KOPT-K1 (cell line): ENCODE measurements at regions not wholly inside any gene's neighbourhood (a gene's known extent, or its start where the extent isn't known, plus 50 kb on each side); places are given as distances from the start of the nearest gene placed in this dataset.

Experiments
- H3K27ac ChIP-seq: fragments of 200-600 bp; sonication (generic); 2 replicates; pipeline ENCODE4 v1.5.1; 2016; ENCODE audit warnings: antibody characterized with exemption, mild to moderate bottlenecking, low read depth, low read length; ENCODE audit not compliant: poor library complexity, severe bottlenecking
- H3K36me3 ChIP-seq: fragments of 200-600 bp; sonication (generic); 2 replicates; pipeline ENCODE4 v1.5.1; 2017; ENCODE audit warnings: antibody characterized with exemption, mild to moderate bottlenecking, low read length, moderate library complexity; ENCODE audit not compliant: insufficient read depth
- H3K9me3 ChIP-seq: fragments of 200-600 bp; sonication (generic); 2 replicates; pipeline ENCODE4 v1.5.1; 2017; ENCODE audit warnings: antibody characterized with exemption, low read length, mild to moderate bottlenecking; ENCODE audit not compliant: insufficient read depth, poor library complexity, severe bottlenecking

- H3K27ac ChIP-seq = no peak overlapping the region
- H3K9me3 ChIP-seq = no peaks in the 10 kb centered on the region
- H3K36me3 ChIP-seq = no peaks in the 10 kb centered on the region
Observed at GRCh38 chr2:41865263-41865662, 182.6 kb upstream of the PKDCC start.

GRCh38 chr2:41867553-41867952 is 180.3 kb upstream of the PKDCC start:
- no peaks in the 10 kb centered on the region for H3K9me3 ChIP-seq
- no peaks in the 10 kb centered on the region for H3K36me3 ChIP-seq
- no peak overlapping the region for H3K27ac ChIP-seq

DNA sequence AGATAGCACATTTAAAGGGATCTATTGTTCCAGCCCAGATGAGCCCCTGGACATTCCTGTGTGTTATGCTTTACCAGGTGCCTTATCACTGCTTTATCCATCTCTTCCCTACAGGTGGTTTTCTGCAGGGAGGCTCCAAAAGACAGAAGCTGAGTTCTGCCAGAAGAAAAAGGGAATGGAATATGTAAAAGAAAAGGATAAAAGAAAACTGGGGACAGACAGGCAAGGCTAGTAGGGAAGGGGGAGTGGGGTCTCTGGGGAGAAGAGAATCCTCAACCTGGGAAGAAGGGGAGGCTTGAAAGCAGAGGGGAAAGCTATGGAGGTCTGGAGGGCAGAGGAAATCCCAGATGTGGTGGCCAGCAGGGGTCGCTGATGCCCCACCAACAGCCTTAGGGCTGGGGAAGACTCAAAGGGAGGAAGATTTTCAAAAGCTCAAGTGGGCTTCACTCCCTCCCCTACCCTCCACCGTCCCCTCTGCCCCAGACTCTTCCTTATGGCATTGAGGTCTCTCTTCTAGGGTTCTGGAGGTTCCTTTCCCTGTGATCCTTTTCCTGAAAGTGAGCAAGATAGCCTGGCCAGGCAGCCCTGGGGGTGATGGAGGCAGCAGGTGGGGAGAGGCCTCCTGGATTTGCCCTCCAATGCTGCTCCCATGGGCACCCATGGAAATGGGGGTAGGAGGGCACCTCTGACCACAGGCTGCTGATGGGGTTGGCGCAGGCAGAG is 178.1 kb upstream of the PKDCC start:
- H3K36me3 ChIP-seq = no peaks in the 10 kb centered on the region
- no peak overlapping the region for H3K27ac ChIP-seq
- H3K9me3 ChIP-seq = no peaks in the 10 kb centered on the region

GRCh38 chr2:41870265-41870585 is 177.6 kb upstream of the PKDCC start:
- H3K27ac ChIP-seq = no peak overlapping the region
- no peaks in the 10 kb centered on the region for H3K9me3 ChIP-seq

DNA sequence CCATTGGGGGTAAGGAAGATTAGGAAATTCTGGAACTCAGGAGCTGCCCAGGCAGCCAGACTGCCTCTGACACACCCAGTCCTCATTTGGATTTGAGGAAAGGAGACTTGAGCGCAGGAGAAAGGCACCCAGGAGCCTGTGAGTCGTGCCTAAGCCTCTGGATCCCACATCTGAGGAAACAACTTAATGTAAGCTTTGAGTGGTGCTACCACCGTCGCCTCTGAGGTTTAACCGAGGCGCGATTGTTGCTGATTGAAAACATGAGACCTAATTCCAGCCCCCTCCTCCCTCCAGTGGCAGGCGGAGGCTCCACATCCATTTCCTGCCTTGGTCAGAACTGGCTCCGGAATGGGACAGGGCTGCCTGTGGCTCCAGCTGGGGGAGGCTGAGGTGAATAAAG is 176.7 kb upstream of the PKDCC start:
- Histone ChIP-seq H3K9me3 (no peaks in the 10 kb centered on the region), H3K36me3 (no peaks in the 10 kb centered on the region), H3K27ac (no peak overlapping the region)

More at GRCh38 chr2:41870265-41870585, 177.6 kb upstream of the PKDCC start:
- H3K36me3 ChIP-seq = no peaks in the 10 kb centered on the region

DNA sequence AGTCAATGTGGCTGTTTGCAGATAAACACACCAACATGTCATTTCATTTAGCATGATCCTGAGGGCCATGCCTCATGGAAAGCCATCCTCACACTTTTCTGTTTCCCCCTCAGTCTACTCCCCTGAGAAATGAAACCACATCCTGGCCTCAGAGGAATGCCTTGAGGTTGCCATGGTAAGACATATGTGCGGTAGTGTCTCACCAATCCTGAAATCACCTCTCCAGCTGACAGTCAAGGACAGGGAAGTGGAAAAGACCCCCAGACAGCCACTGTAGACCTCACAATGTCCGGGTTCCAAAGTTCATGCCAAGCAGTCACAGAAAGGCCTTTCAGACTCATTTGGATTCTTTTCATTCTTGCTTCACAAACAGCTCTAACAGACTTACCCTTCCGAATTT is 175.2 kb upstream of the PKDCC start:
- H3K36me3 ChIP-seq = no peaks in the 10 kb centered on the region
- no peaks in the 10 kb centered on the region for H3K9me3 ChIP-seq
- H3K27ac ChIP-seq = no peak overlapping the region

DNA sequence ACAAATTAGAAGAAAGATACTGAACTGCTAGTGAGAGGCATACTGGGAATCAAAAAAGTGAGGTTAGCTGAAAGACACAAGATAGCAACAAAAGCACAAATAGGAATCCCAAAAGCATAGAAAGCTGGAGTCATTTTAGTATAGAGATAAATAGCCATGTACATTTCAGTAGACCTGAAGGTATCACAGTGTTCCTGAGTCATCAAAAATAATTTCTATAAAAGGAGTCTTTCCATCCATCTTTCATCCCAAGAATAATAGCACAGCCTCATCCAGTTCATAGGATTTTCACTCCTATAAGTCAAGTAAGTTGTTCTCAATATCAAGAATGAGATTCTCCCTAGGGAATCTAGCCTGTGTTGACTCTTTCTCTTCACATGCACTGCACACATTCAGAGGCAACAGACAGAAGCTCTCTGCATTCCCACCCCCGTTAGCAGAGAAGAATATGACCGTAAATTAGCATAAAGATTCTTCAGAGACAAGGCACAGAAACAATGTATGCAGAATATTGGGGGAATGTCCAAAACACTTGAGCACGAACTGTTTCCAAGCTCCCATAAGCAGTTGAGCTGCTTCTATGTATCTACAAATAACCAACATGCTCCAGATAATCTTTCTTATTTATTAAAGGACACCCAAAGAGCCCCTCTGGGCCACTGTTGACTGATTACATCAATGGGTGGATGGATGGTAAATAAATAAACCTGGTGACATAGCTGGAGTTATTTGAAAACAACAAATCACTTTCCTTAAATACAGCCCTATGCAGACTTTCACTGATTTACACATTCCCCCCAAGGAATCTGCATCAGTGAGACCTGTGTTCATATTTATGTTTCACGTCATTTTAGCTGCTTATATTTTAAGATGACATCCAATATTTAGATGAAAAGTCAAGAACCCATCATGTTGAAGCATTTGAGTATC is 174.5 kb upstream of the PKDCC start:
- Histone ChIP-seq H3K27ac (no peak overlapping the region), H3K9me3 (no peaks in the 10 kb centered on the region), H3K36me3 (no peaks in the 10 kb centered on the region)

GRCh38 chr2:41877114-41877678 is 170.6 kb upstream of the PKDCC start:
- no peaks in the 10 kb centered on the region for H3K36me3 ChIP-seq
- H3K27ac ChIP-seq = no peak overlapping the region
- H3K9me3 ChIP-seq = no peaks in the 10 kb centered on the region

DNA sequence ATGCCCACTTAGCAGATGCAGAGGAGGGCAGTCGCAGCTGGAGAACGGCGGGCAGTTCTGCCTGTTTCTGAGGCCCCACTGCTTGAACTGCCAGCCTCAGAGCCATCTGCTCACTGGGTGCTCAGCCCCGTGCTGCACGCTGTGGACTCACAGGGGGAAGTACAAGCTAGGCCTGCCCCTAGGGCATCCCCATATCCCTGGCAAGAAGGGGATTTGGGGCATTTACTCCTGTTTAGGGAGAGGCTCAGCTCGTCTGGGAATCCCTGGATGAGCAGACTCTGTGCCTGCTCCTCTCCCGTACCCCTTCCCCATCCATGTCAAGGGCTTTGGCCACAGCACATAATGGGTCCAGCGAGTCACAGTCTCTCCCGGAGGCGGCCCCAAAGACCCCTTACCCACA is 169.8 kb upstream of the PKDCC start:
- Histone ChIP-seq H3K9me3 (no peaks in the 10 kb centered on the region), H3K36me3 (no peaks in the 10 kb centered on the region), H3K27ac (no peak overlapping the region)

DNA sequence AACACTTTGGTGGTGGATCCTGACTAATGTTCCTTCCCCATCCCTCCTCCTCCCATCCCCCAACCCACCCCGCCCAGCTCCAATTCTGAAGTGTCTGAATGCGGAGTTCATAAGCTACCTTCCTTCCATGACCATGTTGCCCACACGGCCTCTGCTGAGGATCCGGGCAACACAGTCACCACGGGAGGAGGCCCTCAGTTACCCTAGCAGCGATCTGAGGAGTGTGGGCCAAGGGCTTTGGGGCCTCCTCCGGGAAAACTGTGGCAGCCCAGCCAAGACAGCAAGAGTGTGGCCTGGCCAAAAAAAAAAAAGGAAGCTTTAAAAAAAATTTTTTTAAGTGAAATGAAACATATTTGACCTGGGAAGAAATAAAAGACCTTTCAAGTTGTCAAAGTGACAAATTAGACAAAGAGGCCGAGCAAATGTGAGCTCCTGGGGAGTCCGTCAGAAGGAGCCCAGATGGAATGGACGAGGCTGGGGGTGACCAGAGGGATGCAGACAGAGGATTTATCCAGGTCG is 169.0 kb upstream of the PKDCC start:
- H3K27ac ChIP-seq = no peak overlapping the region
- H3K36me3 ChIP-seq = no peaks in the 10 kb centered on the region
- H3K9me3 ChIP-seq = no peaks in the 10 kb centered on the region

- no peaks in the 10 kb centered on the region for H3K9me3 ChIP-seq
- no peak overlapping the region for H3K27ac ChIP-seq
- no peaks in the 10 kb centered on the region for H3K36me3 ChIP-seq
Observed at GRCh38 chr2:41879235-41879916, 168.4 kb upstream of the PKDCC start.

DNA sequence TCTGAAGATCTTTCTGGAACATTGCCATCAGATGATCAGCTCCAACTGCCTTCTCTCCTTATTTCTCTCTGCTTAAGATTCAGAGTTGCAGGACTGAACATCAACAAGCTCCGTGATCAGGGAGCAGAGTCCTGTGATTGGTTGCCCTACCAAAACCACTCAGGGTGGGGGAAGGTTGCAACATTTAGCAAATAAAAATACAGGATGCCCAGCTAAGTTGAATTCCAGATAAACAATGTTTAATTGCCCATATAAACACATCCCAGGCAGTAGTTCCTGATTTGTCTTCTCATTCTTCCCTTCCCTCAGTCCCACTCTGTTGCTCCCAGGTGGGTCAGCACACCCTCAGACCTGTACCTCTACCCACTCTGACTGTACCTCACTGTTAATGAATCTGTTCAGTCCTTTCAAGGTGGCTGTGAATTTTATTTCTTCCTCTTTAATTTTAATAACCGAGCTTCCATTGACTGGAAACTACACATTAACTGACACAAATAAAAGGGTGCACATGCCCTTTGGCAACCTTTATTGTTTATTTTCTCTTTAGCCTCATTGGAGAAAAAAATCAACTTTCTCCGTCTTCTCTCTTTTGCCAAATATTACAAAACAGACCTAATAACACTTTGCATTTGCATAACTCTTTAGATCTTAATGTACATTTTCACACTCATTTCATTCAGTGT is 167.1 kb upstream of the PKDCC start:
- H3K36me3 ChIP-seq = no peaks in the 10 kb centered on the region
- H3K27ac ChIP-seq = no peak overlapping the region
- no peaks in the 10 kb centered on the region for H3K9me3 ChIP-seq

- Histone ChIP-seq H3K9me3 (no peaks in the 10 kb centered on the region), H3K36me3 (no peaks in the 10 kb centered on the region), H3K27ac (no peak overlapping the region)
Observed at GRCh38 chr2:41881249-41881648, 166.6 kb upstream of the PKDCC start.

- no peak overlapping the region for H3K27ac ChIP-seq
- no peaks in the 10 kb centered on the region for H3K9me3 ChIP-seq
- H3K36me3 ChIP-seq = no peaks in the 10 kb centered on the region
Observed at GRCh38 chr2:41884718-41885117, 163.1 kb upstream of the PKDCC start.
